ENCODE measurements at regions not wholly inside any gene's neighbourhood (a gene's known extent, or its start where the extent isn't known, plus 50 kb on each side); places are given as distances from the start of the nearest gene placed in this dataset.

DNA sequence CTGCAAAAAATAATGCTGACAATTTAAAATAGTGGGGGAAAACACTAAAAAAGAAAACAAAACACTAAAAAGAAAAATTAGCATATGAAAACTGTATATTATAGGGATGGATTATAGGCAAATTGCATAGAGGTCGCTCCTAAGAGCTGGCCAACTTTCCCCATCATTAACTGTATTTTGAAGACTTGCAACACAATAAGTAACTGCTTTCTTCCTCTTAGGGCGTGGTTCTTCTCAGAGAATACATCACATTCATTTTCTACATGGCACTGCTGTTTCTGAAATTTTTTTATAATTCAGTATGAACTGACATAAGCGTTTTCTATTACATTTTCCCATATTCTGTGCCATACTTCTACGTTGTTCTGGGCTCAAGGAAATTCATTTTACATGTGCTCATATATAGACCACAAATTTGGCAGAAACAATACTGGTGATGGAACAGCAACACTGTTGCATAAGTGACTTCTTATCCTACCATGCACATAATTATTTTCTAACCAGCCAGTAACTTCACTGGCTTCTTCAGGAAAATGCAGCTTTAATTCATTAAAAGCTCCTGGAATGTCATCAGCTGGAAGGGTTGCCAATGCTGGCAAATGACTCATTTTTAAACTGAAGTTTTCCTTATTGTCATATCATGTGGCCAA is 171.2 kb upstream of the DMAC1 start:
- no peak overlapping the region for H3K27ac ChIP-seq
- no peak overlapping the region for H3K4me3 ChIP-seq
- no peaks in the 10 kb centered on the region for H3K27me3 ChIP-seq
- no peak for DNase-seq (ENCODE audit: low spot score in 2 of 2)
- intact Hi-C loops (cut with DNase I; ENCODE audit: low total_unique reads) = no loop called here
- TF ChIP-seq, protein P1, sequence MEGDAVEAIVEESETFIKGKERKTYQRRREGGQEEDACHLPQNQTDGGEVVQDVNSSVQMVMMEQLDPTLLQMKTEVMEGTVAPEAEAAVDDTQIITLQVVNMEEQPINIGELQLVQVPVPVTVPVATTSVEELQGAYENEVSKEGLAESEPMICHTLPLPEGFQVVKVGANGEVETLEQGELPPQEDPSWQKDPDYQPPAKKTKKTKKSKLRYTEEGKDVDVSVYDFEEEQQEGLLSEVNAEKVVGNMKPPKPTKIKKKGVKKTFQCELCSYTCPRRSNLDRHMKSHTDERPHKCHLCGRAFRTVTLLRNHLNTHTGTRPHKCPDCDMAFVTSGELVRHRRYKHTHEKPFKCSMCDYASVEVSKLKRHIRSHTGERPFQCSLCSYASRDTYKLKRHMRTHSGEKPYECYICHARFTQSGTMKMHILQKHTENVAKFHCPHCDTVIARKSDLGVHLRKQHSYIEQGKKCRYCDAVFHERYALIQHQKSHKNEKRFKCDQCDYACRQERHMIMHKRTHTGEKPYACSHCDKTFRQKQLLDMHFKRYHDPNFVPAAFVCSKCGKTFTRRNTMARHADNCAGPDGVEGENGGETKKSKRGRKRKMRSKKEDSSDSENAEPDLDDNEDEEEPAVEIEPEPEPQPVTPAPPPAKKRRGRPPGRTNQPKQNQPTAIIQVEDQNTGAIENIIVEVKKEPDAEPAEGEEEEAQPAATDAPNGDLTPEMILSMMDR (IDR thresholded peaks at IDR 0.05) = no peak
- TF ChIP-seq POLR2AphosphoS5 (IDR thresholded peaks at IDR 0.05) (no peak), POLR2A (IDR thresholded peaks at IDR 0.05) (no peak)
- no peaks in the 10 kb centered on the region for H3K36me3 ChIP-seq
- H3K9me3 ChIP-seq = no peaks in the 10 kb centered on the region
- H3K4me1 ChIP-seq = no peaks in the 10 kb centered on the region

DNA sequence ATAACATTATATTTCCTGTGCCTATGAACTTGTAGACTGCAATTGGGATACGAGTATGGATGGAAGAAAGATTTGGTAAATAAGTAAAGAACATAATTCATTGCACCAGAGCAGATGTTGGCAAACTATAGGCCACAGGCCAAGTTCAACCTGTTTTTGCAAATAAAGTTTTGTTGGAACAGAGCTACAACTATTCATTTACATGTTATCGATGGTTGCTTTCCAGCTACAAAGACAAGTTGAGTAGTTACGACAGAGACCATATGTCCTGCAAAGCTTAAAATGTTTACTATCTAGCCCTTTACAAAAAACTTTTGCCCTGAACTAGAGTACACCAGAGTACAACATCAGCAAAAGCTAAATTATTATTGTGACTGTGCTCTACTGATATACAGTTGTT is 169.1 kb upstream of the DMAC1 start:
- Histone ChIP-seq H3K36me3 (no peaks in the 10 kb centered on the region), H3K4me1 (no peaks in the 10 kb centered on the region), H3K9me3 (no peaks in the 10 kb centered on the region), H3K4me3 (no peak overlapping the region), H3K27me3 (no peaks in the 10 kb centered on the region), H3K27ac (no peak overlapping the region)
- no peak for DNase-seq (ENCODE audit: low spot score in 2 of 2)
- no peak for TF ChIP-seq POLR2A (IDR thresholded peaks at IDR 0.05)
- TF ChIP-seq, protein P1 (IDR thresholded peaks at IDR 0.05) = no peak
- TF ChIP-seq POLR2AphosphoS5 (IDR thresholded peaks at IDR 0.05) = no peak
- intact Hi-C loops (cut with DNase I; ENCODE audit: low total_unique reads) = no loop called here

DNA sequence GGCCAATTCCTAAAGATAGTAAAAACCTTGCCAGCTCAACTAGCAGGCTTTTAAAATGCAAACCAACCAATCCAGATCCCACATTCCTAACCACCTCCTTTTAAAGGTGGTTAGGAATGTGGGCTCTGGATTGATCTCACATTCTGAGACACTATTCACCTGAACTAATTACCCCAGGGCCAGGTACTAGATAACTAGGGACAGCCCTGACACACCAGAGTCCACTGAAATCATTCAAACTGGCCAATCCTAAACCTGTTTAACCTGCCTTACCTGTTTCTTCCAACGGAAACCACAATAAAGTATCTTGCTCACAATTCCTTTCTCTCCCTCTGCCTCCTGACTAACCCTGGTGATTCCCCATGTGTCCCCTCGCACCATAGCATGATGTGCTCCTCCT is 168.3 kb upstream of the DMAC1 start:
- TF ChIP-seq POLR2A (IDR thresholded peaks at IDR 0.05) (no peak), POLR2AphosphoS5 (IDR thresholded peaks at IDR 0.05) (no peak)
- TF ChIP-seq, protein P1 (IDR thresholded peaks at IDR 0.05) = no peak

DNA sequence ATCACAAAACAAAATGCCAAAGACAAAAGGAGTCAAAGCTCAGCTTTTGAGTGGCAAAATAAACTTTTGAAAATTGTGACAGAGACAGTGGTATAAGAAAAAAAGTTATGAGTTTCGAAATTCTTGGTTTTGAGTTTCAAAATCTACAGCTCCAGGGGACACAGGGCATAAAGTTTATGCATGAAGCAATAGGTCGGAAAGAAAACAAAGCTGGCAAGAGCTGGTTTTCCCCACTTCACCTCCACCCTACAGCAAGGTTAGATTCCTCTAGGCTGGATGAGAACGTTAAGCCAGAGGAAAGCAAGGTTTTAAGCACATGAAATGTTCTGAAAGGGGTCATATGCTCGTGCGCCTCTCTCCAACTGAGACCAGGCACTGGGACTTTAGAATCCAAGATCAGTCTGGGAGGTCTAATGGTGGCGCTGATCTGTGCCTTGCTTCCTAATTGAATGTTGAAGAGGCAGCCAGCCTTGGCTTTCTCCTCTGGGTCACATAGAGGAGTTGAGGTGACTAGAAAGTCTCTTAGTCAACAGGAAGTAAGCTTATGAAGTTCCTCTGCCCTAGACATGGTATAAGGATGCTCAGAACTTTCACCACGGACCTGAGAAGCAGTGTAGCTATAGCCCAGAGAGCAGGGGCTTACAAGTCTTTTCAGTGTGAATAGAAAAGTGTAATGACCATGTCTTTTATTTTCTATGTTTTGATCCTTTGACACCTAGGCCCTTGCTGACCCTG is 167.7 kb upstream of the DMAC1 start:
- Histone ChIP-seq H3K27ac (no peak overlapping the region), H3K9me3 (no peaks in the 10 kb centered on the region), H3K4me3 (no peak overlapping the region), H3K4me1 (no peaks in the 10 kb centered on the region), H3K36me3 (no peaks in the 10 kb centered on the region), H3K27me3 (no peaks in the 10 kb centered on the region)
- intact Hi-C loops (cut with DNase I; ENCODE audit: low total_unique reads) = no loop called here
- TF ChIP-seq POLR2A (IDR thresholded peaks at IDR 0.05) (no peak), POLR2AphosphoS5 (IDR thresholded peaks at IDR 0.05) (no peak)
- TF ChIP-seq, protein P1 (IDR thresholded peaks at IDR 0.05) = no peak
- DNase-seq (ENCODE audit: low spot score in 2 of 2) = no peak

More for the DNA sequence above, 168.3 kb upstream of the DMAC1 start:
- Histone ChIP-seq H3K4me3 (no peak overlapping the region), H3K4me1 (no peaks in the 10 kb centered on the region), H3K9me3 (no peaks in the 10 kb centered on the region), H3K36me3 (no peaks in the 10 kb centered on the region), H3K27me3 (no peaks in the 10 kb centered on the region), H3K27ac (no peak overlapping the region)
- DNase-seq (ENCODE audit: low spot score in 2 of 2) = no peak
- intact Hi-C loops (cut with DNase I; ENCODE audit: low total_unique reads) = no loop called here

DNA sequence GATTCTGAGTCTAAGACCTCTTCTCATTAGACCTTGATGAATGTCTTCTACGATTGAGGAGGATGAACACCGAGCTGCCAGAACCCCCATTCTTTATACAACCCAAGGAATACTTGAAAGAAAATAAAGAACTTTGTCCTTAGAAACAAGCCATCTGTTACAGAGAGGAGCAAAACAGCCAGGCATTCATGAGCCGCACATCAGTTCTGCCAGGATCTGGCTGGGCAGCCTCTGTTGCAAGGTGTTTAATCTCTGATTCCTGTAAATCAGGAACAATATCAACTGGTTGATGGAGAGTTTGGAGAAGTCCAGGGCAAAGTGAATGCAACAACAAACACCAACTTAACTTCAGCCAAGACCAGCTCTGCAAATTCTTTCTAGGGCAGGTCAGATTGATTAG is 165.5 kb upstream of the DMAC1 start:
- Histone ChIP-seq H3K9me3 (no peaks in the 10 kb centered on the region), H3K4me1 (no peaks in the 10 kb centered on the region), H3K27me3 (no peaks in the 10 kb centered on the region), H3K4me3 (no peak overlapping the region), H3K27ac (no peak overlapping the region), H3K36me3 (no peaks in the 10 kb centered on the region)
- intact Hi-C loops (cut with DNase I; ENCODE audit: low total_unique reads) = no loop called here
- TF ChIP-seq POLR2AphosphoS5 (IDR thresholded peaks at IDR 0.05) (no peak), POLR2A (IDR thresholded peaks at IDR 0.05) (no peak)
- TF ChIP-seq, protein P1 (IDR thresholded peaks at IDR 0.05) = no peak
- no peak for DNase-seq (ENCODE audit: low spot score in 2 of 2)
